Osteocyte (in vitro differentiated cells): ENCODE measurements at regions not wholly inside any gene's neighbourhood (a gene's known extent, or its start where the extent isn't known, plus 50 kb on each side); places are given as distances from the start of the nearest gene placed in this dataset.

ENCODE experiments used
- DNase-seq: peaks from one replicate; pipeline ENCODE4 v3.0.0; 2021; ENCODE audit warnings: mixed read lengths; ENCODE audit not compliant: unreplicated experiment; ENCODE audit errors: extremely low spot score
- H3K27ac Mint-ChIP-seq: one replicate; pipeline ENCODE4 v1.8.0; 2021; ENCODE audit warnings: mild to moderate bottlenecking, mixed read lengths; ENCODE audit not compliant: unreplicated experiment
- H3K27me3 Mint-ChIP-seq: one replicate; pipeline ENCODE4 v1.8.0; 2021; ENCODE audit warnings: mixed read lengths; ENCODE audit not compliant: unreplicated experiment
- H3K36me3 Mint-ChIP-seq: one replicate; pipeline ENCODE4 v1.8.0; 2021; ENCODE audit warnings: mixed read lengths; ENCODE audit not compliant: unreplicated experiment
- H3K4me1 Mint-ChIP-seq: one replicate; pipeline ENCODE4 v1.8.0; 2021; ENCODE audit warnings: mixed read lengths; ENCODE audit not compliant: unreplicated experiment
- H3K4me3 Mint-ChIP-seq: one replicate; pipeline ENCODE4 v1.8.0; 2021; ENCODE audit warnings: mild to moderate bottlenecking, moderate library complexity, mixed read lengths; ENCODE audit not compliant: unreplicated experiment
- H3K9me3 Mint-ChIP-seq: one replicate; pipeline ENCODE4 v1.8.0; 2021; ENCODE audit warnings: mixed read lengths; ENCODE audit not compliant: unreplicated experiment
- CTCF ChIP-seq: fragments of 200-600 bp; sonication (generic); IDR thresholded peaks from 2 replicates; pipeline ENCODE4 v1.5.0; 2021; ENCODE audit warnings: antibody characterized with exemption, mild to moderate bottlenecking, moderate library complexity

GRCh38 chr20:39885975-39886649 is 802.9 kb downstream of the MAFB start:
- no peak for DNase-seq
- peak; percentile 61 for TF ChIP-seq CTCF
- Mint-ChIP-seq H3K9me3 (no peaks in the 10 kb centered on the region), H3K4me1 (peaks cover 35% of the 10 kb centered on the region), H3K36me3 (no peaks in the 10 kb centered on the region), H3K27ac (no peak overlapping the region), H3K4me3 (no peak overlapping the region), H3K27me3 (no peaks in the 10 kb centered on the region)

- Mint-ChIP-seq H3K27me3 (no peaks in the 10 kb centered on the region), H3K36me3 (no peaks in the 10 kb centered on the region), H3K27ac (peak overlapping the region; percentile 53), H3K4me1 (peaks cover 65% of the 10 kb centered on the region), H3K4me3 (no peak overlapping the region), H3K9me3 (no peaks in the 10 kb centered on the region)
- TF ChIP-seq CTCF = no peak
- DNase-seq = no peak
These were observed 806.2 kb downstream of the MAFB start for GRCh38 chr20:39882806-39883205.

GRCh38 chr20:39880890-39881289 is 808.1 kb downstream of the MAFB start:
- Mint-ChIP-seq H3K36me3 (no peaks in the 10 kb centered on the region), H3K4me1 (peaks cover 72% of the 10 kb centered on the region), H3K4me3 (no peak overlapping the region), H3K27me3 (no peaks in the 10 kb centered on the region), H3K9me3 (no peaks in the 10 kb centered on the region), H3K27ac (no peak overlapping the region)
- no peak for TF ChIP-seq CTCF
- DNase-seq = no peak

GRCh38 chr20:39879296-39879695 is 809.7 kb downstream of the MAFB start:
- no peak for DNase-seq
- Mint-ChIP-seq H3K36me3 (no peaks in the 10 kb centered on the region), H3K27ac (peak overlapping the region; percentile 15), H3K9me3 (no peaks in the 10 kb centered on the region), H3K4me3 (peak overlapping the region; percentile 3), H3K4me1 (peaks cover 78% of the 10 kb centered on the region), H3K27me3 (no peaks in the 10 kb centered on the region)
- TF ChIP-seq CTCF = no peak

- no peaks in the 10 kb centered on the region for H3K27me3 Mint-ChIP-seq
- no peaks in the 10 kb centered on the region for H3K9me3 Mint-ChIP-seq
- no peak for DNase-seq
- no peaks in the 10 kb centered on the region for H3K36me3 Mint-ChIP-seq
- TF ChIP-seq CTCF = no peak
- no peak overlapping the region for H3K4me3 Mint-ChIP-seq
- peaks cover 80% of the 10 kb centered on the region for H3K4me1 Mint-ChIP-seq
- peak overlapping the region; percentile 31 for H3K27ac Mint-ChIP-seq
These were observed 810.2 kb downstream of the MAFB start for GRCh38 chr20:39878809-39879208.
